Body of pancreas (tissue), 4 donors: ENCODE measurements at regions not wholly inside any gene's neighbourhood (a gene's known extent, or its start where the extent isn't known, plus 50 kb on each side); places are given as distances from the start of the nearest gene placed in this dataset.

Source experiments
- CTCF ChIP-seq, 7 experiments: fragments of 450-650 bp in 4 of 7; fragments of 200-600 bp in 3 of 7; sonication (generic) in 3 of 7; IDR thresholded peaks; one replicate each; pipeline ENCODE4 v1.5.1; 2016 to 2019; ENCODE audit warnings: antibody characterized with exemption in 7 of 7
- POLR2A ChIP-seq, 3 donors: fragments of 450-650 bp; IDR thresholded peaks; one replicate each; pipeline ENCODE4 v1.6.1; 2016; ENCODE audit warnings: antibody characterized with exemption in 3 of 3, mild to moderate bottlenecking in 2 of 3

- peak in 4 of 7 experiments; percentile 24 to 40 (median 34) for TF ChIP-seq CTCF (IDR thresholded peaks at IDR 0.05)
- no peak for TF ChIP-seq POLR2A (IDR thresholded peaks at IDR 0.05)
These were observed 197.6 kb upstream of the RASA1 start for GRCh38 chr5:87069974-87070608.
